Chondrocyte (in vitro differentiated cells): ENCODE measurements at regions not wholly inside any gene's neighbourhood (a gene's known extent, or its start where the extent isn't known, plus 50 kb on each side); places are given as distances from the start of the nearest gene placed in this dataset.

Experiments used
- DNase-seq: peaks from one replicate; pipeline ENCODE4 v3.0.0; 2021; ENCODE audit warnings: mixed read lengths, low spot score
- H3K27ac Mint-ChIP-seq: one replicate; pipeline ENCODE4 v1.8.0; 2021; ENCODE audit warnings: mild to moderate bottlenecking, moderate library complexity, mixed read lengths; ENCODE audit not compliant: unreplicated experiment
- H3K27me3 Mint-ChIP-seq: 2 replicates; pipeline ENCODE4 v1.8.0; 2021; ENCODE audit warnings: low read depth, mixed read lengths
- H3K36me3 Mint-ChIP-seq: 2 replicates; pipeline ENCODE4 v1.8.0; 2021; ENCODE audit warnings: low read depth, mixed read lengths
- H3K4me1 Mint-ChIP-seq: 2 replicates; pipeline ENCODE4 v1.8.0; 2021; ENCODE audit warnings: low read depth, mild to moderate bottlenecking, mixed read lengths
- H3K4me3 Mint-ChIP-seq: one replicate; pipeline ENCODE4 v1.8.0; 2021; ENCODE audit warnings: mild to moderate bottlenecking, moderate library complexity, mixed read lengths; ENCODE audit not compliant: unreplicated experiment
- H3K9me3 Mint-ChIP-seq: 2 replicates; pipeline ENCODE4 v1.8.0; 2021; ENCODE audit warnings: low read depth, mixed read lengths
- TF ChIP-seq, protein P1 (sequence below): fragments of 200-600 bp; sonication (generic); IDR thresholded peaks from 2 replicates; pipeline ENCODE4 v1.5.0; 2021; ENCODE audit warnings: antibody characterized with exemption, mild to moderate bottlenecking, moderate library complexity

DNA sequence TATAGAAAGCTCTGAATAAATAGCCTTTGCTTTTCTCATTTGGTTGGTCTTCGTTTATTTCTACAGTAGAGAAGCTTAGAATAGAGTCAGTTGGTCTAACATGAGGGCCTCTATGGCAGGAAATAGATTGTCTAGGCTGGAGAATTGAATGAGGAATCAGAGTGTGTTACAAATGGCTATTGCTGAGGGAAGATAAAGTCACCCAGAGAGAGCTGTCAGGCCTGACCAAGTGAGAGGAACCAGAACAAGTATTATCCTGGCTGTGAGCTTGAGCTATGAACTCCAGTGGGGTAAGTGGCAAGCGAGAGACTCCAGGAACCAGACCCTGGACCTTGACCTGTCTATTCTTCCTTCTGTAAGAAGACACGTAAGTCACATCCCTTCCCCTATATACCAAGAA, 353.1 kb downstream of the CD83 start:
- Mint-ChIP-seq H3K9me3 (peaks cover 3% of the 10 kb centered on the region), H3K27me3 (no peaks in the 10 kb centered on the region), H3K27ac (no peak overlapping the region), H3K36me3 (no peaks in the 10 kb centered on the region), H3K4me3 (no peak overlapping the region), H3K4me1 (peaks cover 30% of the 10 kb centered on the region)
- DNase-seq, result no peak
- TF ChIP-seq, protein P1, sequence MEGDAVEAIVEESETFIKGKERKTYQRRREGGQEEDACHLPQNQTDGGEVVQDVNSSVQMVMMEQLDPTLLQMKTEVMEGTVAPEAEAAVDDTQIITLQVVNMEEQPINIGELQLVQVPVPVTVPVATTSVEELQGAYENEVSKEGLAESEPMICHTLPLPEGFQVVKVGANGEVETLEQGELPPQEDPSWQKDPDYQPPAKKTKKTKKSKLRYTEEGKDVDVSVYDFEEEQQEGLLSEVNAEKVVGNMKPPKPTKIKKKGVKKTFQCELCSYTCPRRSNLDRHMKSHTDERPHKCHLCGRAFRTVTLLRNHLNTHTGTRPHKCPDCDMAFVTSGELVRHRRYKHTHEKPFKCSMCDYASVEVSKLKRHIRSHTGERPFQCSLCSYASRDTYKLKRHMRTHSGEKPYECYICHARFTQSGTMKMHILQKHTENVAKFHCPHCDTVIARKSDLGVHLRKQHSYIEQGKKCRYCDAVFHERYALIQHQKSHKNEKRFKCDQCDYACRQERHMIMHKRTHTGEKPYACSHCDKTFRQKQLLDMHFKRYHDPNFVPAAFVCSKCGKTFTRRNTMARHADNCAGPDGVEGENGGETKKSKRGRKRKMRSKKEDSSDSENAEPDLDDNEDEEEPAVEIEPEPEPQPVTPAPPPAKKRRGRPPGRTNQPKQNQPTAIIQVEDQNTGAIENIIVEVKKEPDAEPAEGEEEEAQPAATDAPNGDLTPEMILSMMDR, result no peak

DNA sequence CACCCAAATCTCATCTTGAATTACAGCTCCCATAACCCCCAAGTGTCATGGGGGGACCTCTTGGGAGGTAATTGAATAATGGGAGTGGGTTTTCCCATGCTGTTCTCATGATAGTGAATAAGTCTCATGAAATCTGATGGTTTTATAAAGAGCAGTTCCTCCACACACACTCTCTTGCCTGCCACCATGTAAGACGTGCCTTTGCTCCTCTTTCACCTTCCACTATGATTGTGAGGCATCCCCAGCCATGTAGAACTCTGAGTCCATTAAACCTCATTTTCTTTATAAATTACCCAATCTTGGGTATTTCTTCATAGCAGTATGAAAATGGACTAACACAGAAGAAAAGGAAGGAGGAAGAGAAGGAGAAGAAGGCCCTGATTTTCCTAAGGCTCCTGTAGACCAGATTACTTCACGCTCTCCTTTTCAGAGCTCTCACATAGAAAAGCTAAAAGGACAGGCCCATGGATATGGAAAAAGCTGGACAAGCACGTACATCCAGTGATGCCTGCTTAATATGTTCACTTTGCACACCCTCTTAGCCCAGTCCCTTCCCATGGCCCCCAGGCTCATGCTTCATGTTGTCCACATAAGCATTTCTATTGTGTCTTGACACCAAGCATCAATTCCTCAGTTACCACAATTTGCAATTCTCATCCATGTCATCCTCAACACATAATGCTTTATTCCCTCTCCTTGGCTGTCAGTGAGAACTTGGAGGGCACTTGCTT, 354.8 kb downstream of the CD83 start:
- no peak for DNase-seq
- no peak overlapping the region for H3K4me3 Mint-ChIP-seq
- peaks cover 3% of the 10 kb centered on the region for H3K9me3 Mint-ChIP-seq
- TF ChIP-seq, protein P1, result no peak
- H3K4me1 Mint-ChIP-seq, result peaks cover 17% of the 10 kb centered on the region
- no peaks in the 10 kb centered on the region for H3K27me3 Mint-ChIP-seq
- no peaks in the 10 kb centered on the region for H3K36me3 Mint-ChIP-seq
- H3K27ac Mint-ChIP-seq, result peak overlapping the region; percentile 73

DNA sequence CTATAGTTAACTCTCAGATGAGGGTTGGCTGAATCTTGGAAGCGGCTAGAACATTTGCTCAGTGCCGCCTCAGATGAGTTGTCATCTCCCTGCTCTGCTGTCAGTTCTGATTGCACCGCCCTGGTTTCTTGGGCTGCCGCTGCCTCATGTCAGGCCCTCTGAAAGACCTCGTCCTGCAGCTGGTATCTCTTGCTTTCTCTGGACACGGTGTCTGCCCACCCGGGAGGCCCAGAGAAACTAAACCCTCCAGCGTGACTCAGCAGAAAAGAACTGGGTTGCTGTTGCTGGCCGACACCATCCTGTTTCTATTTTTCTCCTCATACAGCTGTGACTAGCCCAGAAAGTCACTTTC, 355.4 kb downstream of the CD83 start:
- TF ChIP-seq, protein P1, result no peak
- Mint-ChIP-seq H3K27ac (peak overlapping the region; percentile 73), H3K9me3 (peaks cover 3% of the 10 kb centered on the region), H3K4me1 (peaks cover 15% of the 10 kb centered on the region), H3K27me3 (no peaks in the 10 kb centered on the region), H3K4me3 (no peak overlapping the region), H3K36me3 (no peaks in the 10 kb centered on the region)
- DNase-seq, result no peak

DNA sequence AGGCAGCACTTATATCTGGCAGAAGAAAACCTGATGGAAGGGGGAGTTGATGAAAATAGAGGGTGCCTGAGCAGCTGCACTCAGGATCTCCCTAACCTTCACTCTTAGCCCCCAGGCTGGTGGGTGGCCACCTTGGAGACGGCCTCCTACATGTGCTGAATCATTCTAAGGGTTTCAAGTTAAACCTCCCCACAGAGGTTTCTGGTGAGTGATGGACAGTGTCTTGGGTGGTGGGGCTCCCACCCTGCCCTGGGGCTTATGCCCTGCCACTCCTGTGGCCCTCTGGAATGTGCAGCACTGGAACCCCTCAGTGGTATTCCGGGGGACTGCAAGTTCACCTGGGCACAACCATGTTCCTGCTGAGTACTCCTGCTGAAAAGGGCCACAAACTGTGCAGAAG, 357.2 kb downstream of the CD83 start:
- TF ChIP-seq, protein P1, result no peak
- H3K4me3 Mint-ChIP-seq, result no peak overlapping the region
- H3K27me3 Mint-ChIP-seq, result no peaks in the 10 kb centered on the region

DNA sequence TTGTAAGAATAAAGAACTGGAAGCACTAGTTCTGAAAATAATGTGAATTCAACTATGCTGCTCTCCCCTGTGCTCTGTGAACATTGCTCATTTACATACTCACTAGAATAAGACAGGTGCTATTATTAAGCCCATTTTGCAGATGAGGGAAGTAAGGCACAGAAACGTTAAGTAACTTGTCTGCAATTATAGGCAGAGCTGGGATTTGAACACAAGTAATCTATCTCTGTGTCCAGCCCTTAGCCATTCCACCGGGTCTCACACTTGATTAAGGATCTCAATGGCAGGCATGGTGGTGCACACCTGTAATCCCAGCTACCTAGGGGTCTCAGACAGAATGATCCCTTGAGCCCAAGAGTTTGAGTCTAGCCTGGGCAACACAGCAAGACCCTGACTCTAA, 357.7 kb downstream of the CD83 start:
- Mint-ChIP-seq H3K27me3 (no peaks in the 10 kb centered on the region), H3K4me1 (peaks cover 15% of the 10 kb centered on the region), H3K36me3 (no peaks in the 10 kb centered on the region), H3K27ac (no peak overlapping the region), H3K9me3 (peaks cover 4% of the 10 kb centered on the region), H3K4me3 (no peak overlapping the region)
- TF ChIP-seq, protein P1, result no peak
- DNase-seq, result no peak

More for the DNA sequence above, 357.2 kb downstream of the CD83 start:
- Mint-ChIP-seq H3K9me3 (peaks cover 4% of the 10 kb centered on the region), H3K27ac (no peak overlapping the region), H3K36me3 (no peaks in the 10 kb centered on the region), H3K4me1 (peaks cover 15% of the 10 kb centered on the region)
- no peak for DNase-seq
